Upper lobe of left lung (tissue), 6 donors: ENCODE measurements at regions not wholly inside any gene's neighbourhood (a gene's known extent, or its start where the extent isn't known, plus 50 kb on each side); places are given as distances from the start of the nearest gene placed in this dataset.

Source experiments
- ATAC-seq, 2 donors: fragments of 200-7000 bp; cut with Tn5 transposase; one replicate each; pipeline ENCODE4 v1.9.1; 2022; ENCODE audit warnings: mild to moderate bottlenecking in 2 of 2, moderate library complexity in 2 of 2; ENCODE audit not compliant: low FRiP score in 2 of 2
- DNase-seq, 2 donors: peaks; one replicate each; pipeline ENCODE4 v3.0.0-alpha.2; 2019 to 2020
- H3K27ac ChIP-seq, 4 donors: fragments of 200-600 bp; sonication (generic); one replicate each; pipeline ENCODE4 v1.5.1; 2016 to 2019
- H3K27me3 ChIP-seq, 4 donors: fragments of 200-600 bp; sonication (generic); one replicate each; pipeline ENCODE4 v1.5.1; 2017 to 2019
- H3K36me3 ChIP-seq, 4 donors: fragments of 200-600 bp; sonication (generic); one replicate each; pipeline ENCODE4 v1.5.1; 2016 to 2019
- H3K4me1 ChIP-seq, 4 donors: fragments of 200-600 bp; sonication (generic); one replicate each; pipeline ENCODE4 v1.5.1; 2018 to 2019
- H3K4me3 ChIP-seq, 4 donors: fragments of 200-600 bp; sonication (generic); one replicate each; pipeline ENCODE4 v1.5.1; 2017 to 2019; ENCODE audit warnings: mild to moderate bottlenecking in 2 of 4, moderate library complexity in 1 of 4
- H3K9me3 ChIP-seq, 4 donors: fragments of 200-600 bp; sonication (generic); one replicate each; pipeline ENCODE4 v1.5.1; 2018 to 2019
- EP300 ChIP-seq, 4 donors: sonication (generic); formaldehyde crosslinking; IDR thresholded peaks; one replicate each; pipeline ENCODE4 v1.5.1; 2017; ENCODE audit warnings: antibody characterized with exemption in 4 of 4, control low read depth in 2 of 4
- POLR2A ChIP-seq, 4 donors: fragments of 450-650 bp; IDR thresholded peaks; one replicate each; pipeline ENCODE4 v1.5.1; 2016 to 2017; ENCODE audit warnings: antibody characterized with exemption in 4 of 4, mild to moderate bottlenecking in 2 of 4
- POLR2AphosphoS5 ChIP-seq, 2 donors: sonication (generic); formaldehyde crosslinking; IDR thresholded peaks; one replicate each; pipeline ENCODE4 v1.5.1; 2017; ENCODE audit warnings: antibody characterized with exemption in 2 of 2
- WGBS, 2 donors: methylation state at CpG; one replicate each; pipeline ENCODE4 v1.1.5; 2017 to 2018; 5-methylcytosine and 5-hydroxymethylcytosine counted together
- TF ChIP-seq, protein P1 (sequence below), 6 experiments: fragments of 450-650 bp in 4 of 6; fragments of 200-600 bp in 2 of 6; sonication (generic) in 2 of 6; IDR thresholded peaks; one replicate each; pipeline ENCODE4 v1.5.1; 2016 to 2019; ENCODE audit warnings: antibody characterized with exemption in 6 of 6
- donor health status: DM: no; HTN: no; CAD: no; lungs with moderate emphysema.
- donor health status: DM: no; HTN: yes; CAD: no; lungs with severe emphysema.

DNA sequence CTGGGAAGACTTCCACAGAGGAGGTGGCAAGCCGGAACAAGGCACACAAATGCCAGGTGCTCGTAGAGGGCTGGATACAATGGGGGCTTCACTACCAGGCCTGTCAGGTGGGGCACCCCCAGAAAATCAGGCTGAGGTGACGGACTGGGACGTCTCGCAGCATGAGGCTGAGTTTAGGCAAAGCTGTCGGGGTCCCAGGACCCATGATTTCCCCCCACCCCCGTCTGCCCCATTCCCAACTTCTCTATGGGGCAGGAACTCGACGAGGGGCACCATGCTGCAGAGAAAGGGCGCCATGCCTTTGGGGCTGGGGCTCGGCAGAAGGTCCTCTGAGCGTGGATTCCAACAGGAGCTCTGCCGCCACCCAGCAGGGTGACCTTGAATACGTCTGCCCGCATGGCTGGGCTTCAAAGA is 65.7 kb upstream of the HES1 start:
- Histone ChIP-seq H3K4me1 (peaks cover 19 to 21% (median 20%) of the 10 kb centered on the region in 4 donors), H3K27ac (peak overlapping the region; percentile 61 to 74 (median 70)), H3K9me3 (no peaks in the 10 kb centered on the region), H3K36me3 (no peaks in the 10 kb centered on the region), H3K4me3 (peak overlapping the region in 3 of 4 donors; percentile 48 to 54 (median 51)), H3K27me3 (no peaks in the 10 kb centered on the region)
- no peak for ATAC-seq
- TF ChIP-seq, protein P1, sequence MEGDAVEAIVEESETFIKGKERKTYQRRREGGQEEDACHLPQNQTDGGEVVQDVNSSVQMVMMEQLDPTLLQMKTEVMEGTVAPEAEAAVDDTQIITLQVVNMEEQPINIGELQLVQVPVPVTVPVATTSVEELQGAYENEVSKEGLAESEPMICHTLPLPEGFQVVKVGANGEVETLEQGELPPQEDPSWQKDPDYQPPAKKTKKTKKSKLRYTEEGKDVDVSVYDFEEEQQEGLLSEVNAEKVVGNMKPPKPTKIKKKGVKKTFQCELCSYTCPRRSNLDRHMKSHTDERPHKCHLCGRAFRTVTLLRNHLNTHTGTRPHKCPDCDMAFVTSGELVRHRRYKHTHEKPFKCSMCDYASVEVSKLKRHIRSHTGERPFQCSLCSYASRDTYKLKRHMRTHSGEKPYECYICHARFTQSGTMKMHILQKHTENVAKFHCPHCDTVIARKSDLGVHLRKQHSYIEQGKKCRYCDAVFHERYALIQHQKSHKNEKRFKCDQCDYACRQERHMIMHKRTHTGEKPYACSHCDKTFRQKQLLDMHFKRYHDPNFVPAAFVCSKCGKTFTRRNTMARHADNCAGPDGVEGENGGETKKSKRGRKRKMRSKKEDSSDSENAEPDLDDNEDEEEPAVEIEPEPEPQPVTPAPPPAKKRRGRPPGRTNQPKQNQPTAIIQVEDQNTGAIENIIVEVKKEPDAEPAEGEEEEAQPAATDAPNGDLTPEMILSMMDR (IDR thresholded peaks at IDR 0.05) = no peak
- TF ChIP-seq POLR2A (IDR thresholded peaks at IDR 0.05) = no peak
- no peak for TF ChIP-seq POLR2AphosphoS5 (IDR thresholded peaks at IDR 0.05)
- TF ChIP-seq EP300 (IDR thresholded peaks at IDR 0.05) = no peak
- no peak for DNase-seq
- WGBS, 2 donors = 68% methylated on average over 4 to 15 of the region's 15 CpGs

DNA sequence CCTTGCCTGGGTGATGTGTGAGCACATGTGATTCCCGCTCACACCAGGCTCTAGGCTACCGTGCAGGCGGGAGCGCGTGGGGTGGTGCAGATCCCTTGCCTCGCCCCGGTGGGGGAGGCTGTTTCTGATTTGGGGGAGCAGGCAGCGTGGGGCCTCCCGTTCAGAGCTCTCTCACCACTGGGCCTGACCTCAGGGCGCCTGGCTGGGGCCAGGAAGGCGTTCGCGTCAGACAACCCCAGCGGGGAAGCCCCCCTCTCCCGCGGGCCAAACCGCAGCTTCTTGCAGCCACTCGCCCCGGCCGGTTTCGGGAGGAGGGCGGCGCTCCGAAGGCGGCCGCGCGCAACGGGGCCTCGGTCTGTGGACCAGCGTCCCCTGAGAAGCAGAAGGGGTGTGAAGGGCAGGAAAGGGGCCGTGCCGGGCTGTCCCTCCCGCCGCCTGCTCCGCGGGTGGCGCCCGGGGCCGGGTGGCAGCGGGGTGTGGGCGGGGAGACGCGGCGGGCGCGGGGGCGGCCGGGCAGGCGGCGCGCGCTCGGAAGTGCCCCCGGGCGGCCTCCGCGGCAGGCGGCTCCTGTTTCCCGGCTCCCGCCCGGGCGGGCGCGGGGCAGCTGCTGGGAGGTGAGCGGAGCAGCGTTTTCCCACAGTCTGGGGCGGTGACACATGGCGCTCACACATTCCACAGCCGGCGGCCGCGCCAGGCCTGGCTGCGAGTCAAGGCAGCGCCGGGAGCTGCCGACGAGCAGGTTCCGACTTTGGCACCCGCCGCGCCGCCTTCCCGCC is 65.1 kb upstream of the HES1 start:
- ATAC-seq = peak; percentile 85 to 89
- WGBS, 2 donors = 0 to 5% methylated on average over 24 to 53 of the region's 84 CpGs

DNA sequence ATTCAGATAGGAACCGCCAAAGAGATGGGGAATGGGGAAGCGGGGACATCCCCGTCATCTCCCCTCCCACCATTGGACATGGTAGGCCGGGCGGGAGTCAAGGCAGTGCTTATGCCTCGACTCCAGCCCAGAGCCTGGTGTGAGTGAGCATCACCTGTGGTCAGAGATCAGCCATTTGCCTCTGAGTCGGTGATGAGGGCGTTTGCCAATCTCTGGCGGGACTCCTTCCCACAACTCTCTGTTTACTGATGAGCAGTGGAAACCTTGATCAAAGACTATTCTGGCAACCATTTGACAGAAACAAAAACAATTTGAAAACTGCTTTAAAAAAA is 63.9 kb upstream of the HES1 start:
- ATAC-seq (no peak), DNase-seq (no peak)
- Histone ChIP-seq H3K27me3 (no peaks in the 10 kb centered on the region), H3K36me3 (no peaks in the 10 kb centered on the region), H3K4me3 (no peak overlapping the region), H3K9me3 (no peaks in the 10 kb centered on the region), H3K4me1 (peaks cover 19 to 24% (median 20%) of the 10 kb centered on the region in 4 donors), H3K27ac (no peak overlapping the region)
- WGBS, 2 donors = 77 to 81% methylated on average over 9 of the region's 9 CpGs
- TF ChIP-seq, protein P1 (IDR thresholded peaks at IDR 0.05) = no peak
- TF ChIP-seq EP300 (IDR thresholded peaks at IDR 0.05) (no peak), POLR2A (IDR thresholded peaks at IDR 0.05) (no peak), POLR2AphosphoS5 (IDR thresholded peaks at IDR 0.05) (no peak)

More for the DNA sequence above, 65.1 kb upstream of the HES1 start:
- Histone ChIP-seq H3K4me3 (peak overlapping the region in 3 of 4 donors; percentile 48 to 54 (median 51)), H3K36me3 (no peaks in the 10 kb centered on the region), H3K27ac (peak overlapping the region; percentile 67 to 74 (median 70)), H3K9me3 (no peaks in the 10 kb centered on the region), H3K4me1 (peaks cover 19 to 24% (median 20%) of the 10 kb centered on the region in 4 donors), H3K27me3 (no peaks in the 10 kb centered on the region)
- DNase-seq = peak; percentile 79 to 96
- TF ChIP-seq, protein P1 (IDR thresholded peaks at IDR 0.05) = peak in 2 of 6 experiments; percentile 9 to 38
- TF ChIP-seq EP300 (IDR thresholded peaks at IDR 0.05) (peak in 1 of 4 donors; percentile 39), POLR2A (IDR thresholded peaks at IDR 0.05) (peak in 2 of 4 donors; percentile 40 to 47), POLR2AphosphoS5 (IDR thresholded peaks at IDR 0.05) (peak; percentile 63 to 65)

DNA sequence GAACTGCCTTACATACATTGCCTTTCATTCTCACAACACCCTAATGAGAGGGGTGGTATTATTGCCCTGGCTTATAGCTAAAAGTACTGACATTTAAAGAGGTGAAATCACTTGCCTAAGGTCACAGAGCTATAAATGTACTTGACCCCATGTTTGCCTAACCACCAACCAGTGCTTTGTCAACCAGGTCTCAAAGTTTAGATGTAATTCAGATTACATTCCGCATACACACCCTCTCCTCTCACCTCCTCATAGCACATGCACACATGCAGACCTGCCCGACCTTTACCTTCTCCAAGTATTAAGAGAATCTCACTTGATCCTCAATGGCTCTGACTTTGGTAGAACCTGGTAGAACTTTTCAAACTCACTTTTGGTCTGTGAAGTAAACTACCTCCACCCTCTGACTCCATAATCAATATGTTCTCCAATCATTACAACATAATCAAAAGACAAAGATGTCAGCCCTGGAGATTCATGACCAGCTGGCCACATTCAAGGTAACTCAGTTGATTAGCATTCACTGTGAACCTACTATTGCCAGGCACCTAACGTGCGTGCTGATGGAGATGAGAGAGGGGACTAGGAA is 63.2 kb upstream of the HES1 start:
- ATAC-seq (no peak), DNase-seq (no peak)
- Histone ChIP-seq H3K4me3 (no peak overlapping the region), H3K27ac (no peak overlapping the region), H3K27me3 (no peaks in the 10 kb centered on the region), H3K36me3 (no peaks in the 10 kb centered on the region), H3K9me3 (no peaks in the 10 kb centered on the region), H3K4me1 (peaks cover 19 to 24% (median 20%) of the 10 kb centered on the region in 4 donors)
- WGBS, 2 donors = 84 to 90% methylated on average over 4 of the region's 4 CpGs
- TF ChIP-seq POLR2A (IDR thresholded peaks at IDR 0.05) (no peak), EP300 (IDR thresholded peaks at IDR 0.05) (no peak), POLR2AphosphoS5 (IDR thresholded peaks at IDR 0.05) (no peak)
- TF ChIP-seq, protein P1 (IDR thresholded peaks at IDR 0.05) = no peak
